OCI-LY7 (cell line): ENCODE measurements at regions not wholly inside any gene's neighbourhood (a gene's known extent, or its start where the extent isn't known, plus 50 kb on each side); places are given as distances from the start of the nearest gene placed in this dataset.

Experiments
- BruUV-seq: library from RNA; stranded (reverse); fragments of 400-500 nt; replicated peaks from 2 replicates; lab custom pipeline; 2021; lab: Mats Ljungman, UMichigan
- CTCF ChIA-PET: fragments of 300-600 bp; sonication (Branson Sonifier 250); formaldehyde crosslinking; loops from one replicate; lab custom pipeline; 2022; ENCODE audit warnings: antibody characterized with exemption; ENCODE audit not compliant: unreplicated experiment; lab: Charles Lee
- POLR2A ChIA-PET: fragments of 300-600 bp; sonication (Branson Sonifier 250); formaldehyde crosslinking; loops from one replicate; lab custom pipeline; 2022; ENCODE audit warnings: antibody characterized with exemption; lab: Charles Lee
- DNase-seq: peaks from one replicate; pipeline ENCODE4 v3.0.0-alpha.2; 2015; ENCODE audit warnings: low spot score
- H2AFZ ChIP-seq: fragments of 200-600 bp; sonication (generic), shearing (Covaris generic); 2 replicates; pipeline ENCODE4 v1.6.1; 2014; ENCODE audit warnings: mild to moderate bottlenecking, antibody characterized with exemption, low read length, moderate library complexity
- H3K27ac ChIP-seq: fragments of 200-600 bp; sonication (generic); 2 replicates; pipeline ENCODE4 v1.5.1; 2014; ENCODE audit warnings: mixed run types, low read depth, mild to moderate bottlenecking, moderate library complexity, low read length, inconsistent platforms; ENCODE audit not compliant: poor library complexity, severe bottlenecking
- H3K36me3 ChIP-seq: fragments of 200-600 bp; sonication (generic); 2 replicates; pipeline ENCODE4 v1.6.1; 2014; ENCODE audit warnings: mild to moderate bottlenecking, antibody characterized with exemption, low read length, moderate library complexity, mixed read lengths; ENCODE audit not compliant: insufficient read depth
- H3K4me1 ChIP-seq: fragments of 200-600 bp; sonication (generic); 2 replicates; pipeline ENCODE4 v1.5.1; 2014; ENCODE audit warnings: mild to moderate bottlenecking, low read length; ENCODE audit not compliant: insufficient read depth, poor library complexity, severe bottlenecking
- H3K4me2 ChIP-seq: fragments of 200-600 bp; sonication (generic); 2 replicates; pipeline ENCODE4 v1.6.1; 2014; ENCODE audit warnings: mild to moderate bottlenecking, low read length
- H3K4me3 ChIP-seq: fragments of 200-600 bp; sonication (generic); 2 replicates; pipeline ENCODE4 v1.5.1; 2014; ENCODE audit warnings: mild to moderate bottlenecking, low read depth, low read length; ENCODE audit not compliant: poor library complexity, severe bottlenecking
- H3K79me2 ChIP-seq: fragments of 200-600 bp; sonication (generic); 2 replicates; pipeline ENCODE4 v1.6.1; 2016; ENCODE audit warnings: low read depth, mild to moderate bottlenecking, low read length, moderate library complexity, mixed read lengths; ENCODE audit not compliant: insufficient read depth
- H3K9me2 ChIP-seq: fragments of 200-600 bp; sonication (generic); 2 replicates; pipeline ENCODE4 v1.6.1; 2016; ENCODE audit warnings: mild to moderate bottlenecking, low read length, mixed read lengths; ENCODE audit not compliant: insufficient read depth
- H3K9me3 ChIP-seq: fragments of 200-600 bp; sonication (generic); 2 replicates; pipeline ENCODE4 v1.6.1; 2014; ENCODE audit warnings: mild to moderate bottlenecking, mixed run types, low read length, mixed read lengths
- H4K20me1 ChIP-seq: fragments of 200-600 bp; sonication (generic); 2 replicates; pipeline ENCODE4 v1.6.1; 2014; ENCODE audit warnings: mild to moderate bottlenecking, antibody characterized with exemption, low read length, moderate library complexity, mixed read lengths; ENCODE audit not compliant: insufficient read depth
- EZH2phosphoT487 ChIP-seq: fragments of 200-600 bp; sonication (generic); IDR thresholded peaks from 2 replicates; pipeline ENCODE4 v1.6.1; 2018; ENCODE audit warnings: low read depth, borderline replicate concordance, mild to moderate bottlenecking, mixed run types, antibody characterized with exemption, low read length, moderate library complexity, mixed read lengths
- intact Hi-C: fragments of 100-400 bp; cut with micrococcal nuclease; formaldehyde crosslinking; loops from one replicate; pipeline ENCODE4 v1.10.0; 2022; ENCODE audit not compliant: unreplicated experiment
- TF ChIP-seq, protein P1 (sequence below): fragments of 200-600 bp; sonication (generic); conservative IDR thresholded peaks from 2 replicates; pipeline ENCODE4 v1.5.1; 2014; ENCODE audit warnings: mild to moderate bottlenecking, antibody characterized with exemption, low read length, moderate library complexity, mixed read lengths

DNA sequence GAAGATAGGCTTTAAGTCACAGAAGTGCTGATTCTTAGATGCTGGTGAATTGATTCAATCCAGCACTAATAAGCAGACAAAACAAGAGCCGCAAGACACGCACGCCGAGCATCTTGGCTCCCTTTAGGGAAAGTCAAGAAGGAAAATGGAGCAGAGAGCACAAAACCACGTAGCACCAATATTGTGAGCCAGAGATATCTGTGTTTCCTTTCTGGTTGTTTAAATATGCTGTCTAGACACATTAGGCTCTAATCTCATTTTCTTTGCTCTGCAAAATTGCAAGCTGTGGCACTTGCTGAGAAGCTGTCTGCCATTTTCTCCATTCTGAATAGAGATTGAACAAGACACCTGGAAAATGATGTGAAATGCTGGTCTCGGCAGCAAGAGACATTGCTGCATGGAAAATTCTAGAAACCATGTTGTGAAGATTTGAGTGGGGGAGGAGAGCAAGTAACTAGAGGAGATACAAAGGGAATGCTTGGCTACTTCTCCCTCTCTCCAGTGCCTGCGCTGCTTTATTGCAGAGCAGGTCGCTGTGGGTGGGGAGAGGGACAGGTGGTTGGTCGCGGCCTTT, 336.3 kb downstream of the MED10 start:
- H3K79me2 ChIP-seq: no peaks in the 10 kb centered on the region
- no peak overlapping the region for H3K4me2 ChIP-seq
- H3K4me1 ChIP-seq: no peaks in the 10 kb centered on the region
- no peaks in the 10 kb centered on the region for H3K9me3 ChIP-seq
- H4K20me1 ChIP-seq: no peaks in the 10 kb centered on the region
- no peak overlapping the region for H3K4me3 ChIP-seq
- no peak for TF ChIP-seq EZH2phosphoT487
- ChIA-PET POLR2A (no interaction called here), CTCF (no interaction called here)
- DNase-seq: no peak
- H3K36me3 ChIP-seq: no peaks in the 10 kb centered on the region
- H3K9me2 ChIP-seq: no peaks in the 10 kb centered on the region
- BruUV-seq: no TSS peak
- H2AFZ ChIP-seq: no peak overlapping the region
- H3K27ac ChIP-seq: no peak overlapping the region
- intact Hi-C loops: no loop called here

DNA sequence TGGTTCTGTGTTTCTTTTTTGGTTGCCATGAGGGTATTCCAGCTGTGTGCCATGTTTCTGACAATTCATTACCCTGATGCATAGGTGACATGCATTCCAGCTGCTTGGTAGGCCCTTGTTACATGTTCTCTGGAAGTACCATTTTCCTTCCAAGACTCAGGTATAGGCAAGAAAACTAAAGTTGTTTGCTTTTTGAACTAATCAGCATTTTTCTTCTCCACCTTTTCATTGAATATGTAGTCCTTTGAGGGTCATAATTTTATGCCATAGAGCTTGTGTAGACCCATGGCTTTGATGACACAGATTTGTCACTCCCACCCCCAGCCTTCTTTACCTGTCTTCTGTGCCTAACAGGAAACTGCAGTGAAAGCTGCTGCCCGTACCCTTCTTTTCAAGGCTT, 339.2 kb downstream of the MED10 start:
- no peak for TF ChIP-seq EZH2phosphoT487
- TF ChIP-seq, protein P1, sequence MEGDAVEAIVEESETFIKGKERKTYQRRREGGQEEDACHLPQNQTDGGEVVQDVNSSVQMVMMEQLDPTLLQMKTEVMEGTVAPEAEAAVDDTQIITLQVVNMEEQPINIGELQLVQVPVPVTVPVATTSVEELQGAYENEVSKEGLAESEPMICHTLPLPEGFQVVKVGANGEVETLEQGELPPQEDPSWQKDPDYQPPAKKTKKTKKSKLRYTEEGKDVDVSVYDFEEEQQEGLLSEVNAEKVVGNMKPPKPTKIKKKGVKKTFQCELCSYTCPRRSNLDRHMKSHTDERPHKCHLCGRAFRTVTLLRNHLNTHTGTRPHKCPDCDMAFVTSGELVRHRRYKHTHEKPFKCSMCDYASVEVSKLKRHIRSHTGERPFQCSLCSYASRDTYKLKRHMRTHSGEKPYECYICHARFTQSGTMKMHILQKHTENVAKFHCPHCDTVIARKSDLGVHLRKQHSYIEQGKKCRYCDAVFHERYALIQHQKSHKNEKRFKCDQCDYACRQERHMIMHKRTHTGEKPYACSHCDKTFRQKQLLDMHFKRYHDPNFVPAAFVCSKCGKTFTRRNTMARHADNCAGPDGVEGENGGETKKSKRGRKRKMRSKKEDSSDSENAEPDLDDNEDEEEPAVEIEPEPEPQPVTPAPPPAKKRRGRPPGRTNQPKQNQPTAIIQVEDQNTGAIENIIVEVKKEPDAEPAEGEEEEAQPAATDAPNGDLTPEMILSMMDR: no peak
- Histone ChIP-seq H3K4me2 (no peak overlapping the region), H3K9me3 (no peaks in the 10 kb centered on the region), H3K4me3 (no peak overlapping the region), H3K4me1 (no peaks in the 10 kb centered on the region), H3K27ac (no peak overlapping the region), H2AFZ (no peak overlapping the region), H3K79me2 (no peaks in the 10 kb centered on the region), H3K36me3 (no peaks in the 10 kb centered on the region), H3K9me2 (no peaks in the 10 kb centered on the region), H4K20me1 (no peaks in the 10 kb centered on the region)
- CTCF ChIA-PET: no interaction called here
- intact Hi-C loops: no loop called here
- POLR2A ChIA-PET: no interaction called here
- DNase-seq: no peak
- BruUV-seq: no TSS peak

DNA sequence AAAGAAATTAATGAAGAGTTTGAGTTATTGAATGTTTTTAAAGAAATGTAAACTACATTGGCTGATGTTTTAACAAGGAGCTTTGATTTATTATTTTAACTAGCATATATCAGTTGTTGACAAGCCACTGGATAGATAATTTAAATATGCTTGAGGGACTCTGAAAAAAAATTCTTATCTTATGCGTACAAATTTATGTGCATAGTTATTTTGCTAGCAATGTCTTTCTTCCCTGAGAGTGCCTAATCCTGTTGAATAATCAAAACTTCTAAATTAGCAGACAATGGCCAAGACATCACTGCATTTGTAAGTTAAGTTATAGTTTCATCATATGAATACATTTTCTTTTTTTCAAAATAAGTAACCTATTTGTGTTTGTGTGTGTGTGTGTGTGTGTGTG, 342.3 kb downstream of the MED10 start:
- intact Hi-C loops: no loop called here
- no peak for DNase-seq
- BruUV-seq: no TSS peak
- Histone ChIP-seq H2AFZ (no peak overlapping the region), H3K4me3 (no peak overlapping the region), H3K4me2 (no peak overlapping the region), H3K36me3 (no peaks in the 10 kb centered on the region), H3K9me3 (no peaks in the 10 kb centered on the region), H4K20me1 (no peaks in the 10 kb centered on the region), H3K9me2 (no peaks in the 10 kb centered on the region), H3K27ac (no peak overlapping the region), H3K79me2 (no peaks in the 10 kb centered on the region), H3K4me1 (no peaks in the 10 kb centered on the region)
- ChIA-PET POLR2A (interaction anchor here (0.6 to 1.1 kb wide), 4 partner anchors 16 to 1332 kb away, joined by 3 to 4 read pairs (median 4); no protein-coding TSS in a partner anchor), CTCF (no interaction called here)
- TF ChIP-seq, protein P1: no peak
- no peak for TF ChIP-seq EZH2phosphoT487
